NB4 (cell line): ENCODE measurements at regions not wholly inside any gene's neighbourhood (a gene's known extent, or its start where the extent isn't known, plus 50 kb on each side); places are given as distances from the start of the nearest gene placed in this dataset.

Experiments used
- CTCF ChIP-seq: IDR thresholded peaks from one replicate; pipeline ENCODE4 v1.5.1; 2012; ENCODE audit warnings: low read depth, low read length
- POLR2A ChIP-seq: IDR thresholded peaks from 2 replicates; pipeline ENCODE4 v1.6.1; 2011; ENCODE audit warnings: mild to moderate bottlenecking; ENCODE audit not compliant: insufficient read length; ENCODE audit errors: extremely low read depth

GRCh38 chr16:50977138-50977537 lies 173.9 kb downstream of the SALL1 start:
- TF ChIP-seq CTCF (no peak), POLR2A (no peak)
